HPDE6-E6E7 (cell line): ENCODE measurements at regions not wholly inside any gene's neighbourhood (a gene's known extent, or its start where the extent isn't known, plus 50 kb on each side); places are given as distances from the start of the nearest gene placed in this dataset.

Source experiments
- DNase-seq: peaks from one replicate; pipeline ENCODE4 v3.0.0; 2011; ENCODE audit warnings: missing footprints; ENCODE audit errors: extremely low spot score

DNA sequence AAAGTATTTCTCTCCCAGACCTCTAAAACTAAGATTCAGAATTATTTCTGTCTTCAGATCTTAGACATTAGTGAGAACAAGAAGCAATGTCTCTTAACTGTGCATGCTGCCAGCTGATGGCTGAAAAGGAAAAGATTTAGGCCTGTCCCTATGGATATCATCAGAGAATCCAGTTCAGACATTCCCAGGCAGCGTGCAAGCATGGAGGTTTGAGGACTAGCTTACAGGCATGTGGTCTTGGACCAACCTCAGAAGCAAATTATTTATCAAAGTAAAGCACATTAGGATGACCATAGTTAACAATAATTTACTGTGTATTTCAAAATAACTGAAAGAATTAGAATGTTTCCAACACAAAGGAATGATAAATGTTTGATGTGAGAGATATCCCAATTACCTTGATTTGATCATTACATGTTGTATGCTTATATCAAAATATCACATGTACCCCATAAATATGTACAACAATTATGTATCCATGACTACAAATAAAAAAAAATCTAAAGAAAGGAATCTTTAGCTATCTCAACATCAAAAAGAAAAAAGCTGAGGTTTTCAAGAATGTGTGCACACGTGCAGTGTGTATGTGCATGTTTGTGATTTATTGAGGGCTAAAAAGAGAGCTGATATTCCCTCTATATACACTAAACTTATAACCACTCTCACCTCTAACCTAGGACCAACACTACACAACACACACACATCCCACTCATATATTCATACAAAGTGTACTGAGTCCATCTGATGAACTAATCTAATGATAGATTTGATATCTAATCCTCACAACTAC lies 108.9 kb upstream of the THBS1 start:
- DNase-seq = no peak

DNA sequence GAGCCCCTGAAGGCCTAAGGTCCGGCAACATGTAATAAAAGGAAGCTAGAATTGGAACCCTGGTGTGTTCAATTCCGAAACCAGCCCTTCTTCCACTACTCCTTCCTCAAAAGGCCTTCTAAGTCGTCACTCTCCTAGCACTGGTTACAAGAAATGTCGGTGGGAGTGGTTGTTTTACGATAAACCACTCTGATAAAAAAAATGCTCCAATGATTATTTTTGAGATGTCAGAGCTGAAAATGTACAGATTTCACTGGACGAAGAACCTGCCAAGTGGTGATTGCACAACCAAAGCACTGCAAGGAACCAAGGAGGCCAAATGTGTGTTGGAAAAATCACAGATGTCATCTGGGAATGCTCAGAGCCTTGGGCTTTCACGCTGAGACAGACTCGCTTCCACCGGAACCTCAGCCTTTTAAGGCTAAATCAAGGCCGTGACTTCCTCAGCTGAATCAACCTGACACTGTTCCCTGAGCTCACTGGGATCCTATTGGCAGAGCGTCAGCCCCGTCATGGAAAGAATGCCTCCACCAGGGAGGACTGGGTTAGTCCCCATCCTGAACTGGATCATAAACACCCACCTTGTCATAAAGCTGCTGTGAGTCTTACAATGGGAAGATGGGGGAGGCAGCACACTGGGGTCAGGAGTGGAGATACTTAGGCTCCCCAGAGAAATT lies 108.1 kb upstream of the THBS1 start:
- no peak for DNase-seq

DNA sequence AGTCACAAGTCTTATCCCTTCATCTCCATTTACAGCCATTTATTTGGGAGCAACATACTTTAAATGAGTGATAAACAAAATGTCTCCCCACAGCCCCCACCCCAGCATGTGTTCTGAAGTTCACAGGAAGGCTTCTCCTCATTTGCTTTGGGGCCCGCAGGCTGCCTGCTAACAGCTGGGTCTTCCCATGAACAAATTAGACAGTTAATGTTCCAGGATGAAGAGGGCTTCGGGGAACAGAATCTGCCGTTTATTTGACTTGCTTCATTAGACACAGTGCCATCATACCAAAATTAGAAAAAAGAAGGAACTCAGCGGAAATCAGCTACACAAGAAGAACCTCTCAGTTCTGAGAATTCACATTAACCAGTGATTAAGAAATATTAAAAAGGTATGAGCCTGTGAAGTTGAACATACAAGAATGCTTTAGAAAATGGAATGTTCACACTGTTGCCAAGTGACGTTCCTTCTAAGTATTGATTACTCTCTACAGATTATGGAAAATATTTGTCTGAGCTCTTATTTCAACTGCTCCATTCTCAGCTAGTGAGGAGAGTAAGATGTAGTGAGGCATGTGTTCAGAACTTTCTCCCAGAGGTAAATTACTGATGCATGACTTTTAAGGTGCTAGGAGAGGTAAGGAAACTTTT lies 107.5 kb upstream of the THBS1 start:
- no peak for DNase-seq

DNA sequence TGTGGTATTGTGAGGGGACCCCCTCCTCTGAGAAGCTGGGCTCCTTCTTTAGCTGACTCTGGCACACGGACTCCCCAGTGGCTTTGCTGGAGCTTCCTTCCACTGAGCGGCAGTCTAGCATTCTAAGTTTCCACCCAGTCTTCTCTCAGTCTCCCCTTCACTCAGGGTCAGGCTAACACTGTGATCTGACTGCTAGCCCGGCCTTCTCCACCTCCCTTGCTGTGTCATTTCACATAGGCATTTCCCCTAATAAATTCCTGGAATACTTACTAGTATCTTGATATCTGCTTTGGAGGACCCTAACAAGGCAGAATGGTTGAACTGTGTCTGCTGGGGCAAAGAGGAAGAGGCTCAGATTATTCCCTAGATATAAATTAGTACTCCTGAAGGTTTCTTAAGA lies 106.2 kb upstream of the THBS1 start:
- DNase-seq = no peak

DNA sequence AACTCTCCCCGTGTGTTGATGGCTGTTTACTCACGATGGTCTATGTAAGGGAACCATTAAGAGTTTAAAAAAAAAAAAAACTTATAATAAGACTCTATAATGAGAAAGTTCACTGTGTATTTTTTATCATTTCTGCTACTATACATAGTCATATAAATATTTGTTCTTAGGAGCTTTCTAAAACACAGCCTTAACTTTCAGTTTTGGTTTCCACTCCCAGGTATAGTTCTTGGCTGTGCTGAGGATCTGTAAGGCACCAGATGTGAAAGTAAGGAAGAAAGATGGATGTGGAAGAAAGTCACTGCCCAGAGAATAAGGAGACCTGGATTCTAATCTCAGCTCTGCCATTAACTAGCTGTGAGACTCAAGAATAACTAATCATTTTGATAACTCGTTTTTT lies 101.9 kb upstream of the THBS1 start:
- no peak for DNase-seq

DNA sequence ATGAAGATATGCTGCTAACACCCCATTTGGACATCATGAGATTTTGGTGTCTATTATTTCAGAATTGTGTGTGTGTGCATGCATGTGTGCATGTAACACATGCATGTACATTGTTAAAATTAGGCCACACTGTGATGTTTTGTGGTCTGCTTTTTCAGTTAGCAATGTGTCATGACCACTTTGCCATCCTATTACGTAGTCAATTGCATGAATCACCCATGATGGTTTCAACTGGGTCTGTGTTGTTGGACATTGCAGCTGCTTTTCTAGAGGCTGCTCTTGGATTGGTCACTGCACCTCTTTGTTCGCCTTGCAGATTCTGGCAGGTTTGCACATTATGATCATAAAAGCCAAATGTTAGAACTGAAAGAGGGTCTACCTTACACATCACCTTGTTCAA lies 101.0 kb upstream of the THBS1 start:
- DNase-seq = no peak

DNA sequence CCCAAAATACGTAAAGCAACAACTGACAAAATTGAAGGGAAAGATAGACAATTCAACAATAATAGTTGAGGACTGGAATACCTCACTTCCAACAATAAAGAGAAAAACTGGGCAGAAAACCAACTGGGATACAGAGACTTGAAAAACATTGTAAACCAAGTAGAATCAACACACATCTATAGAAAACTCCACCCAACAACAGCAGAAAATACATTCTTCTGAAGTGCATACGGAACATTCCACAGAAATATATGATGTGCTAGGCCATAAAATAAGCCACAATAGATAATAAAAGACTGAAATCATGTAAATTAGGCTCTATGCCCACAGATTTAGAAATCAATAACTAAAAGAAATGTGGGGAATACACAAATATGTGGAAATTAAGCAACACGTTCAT lies 98.4 kb upstream of the THBS1 start:
- no peak for DNase-seq

DNA sequence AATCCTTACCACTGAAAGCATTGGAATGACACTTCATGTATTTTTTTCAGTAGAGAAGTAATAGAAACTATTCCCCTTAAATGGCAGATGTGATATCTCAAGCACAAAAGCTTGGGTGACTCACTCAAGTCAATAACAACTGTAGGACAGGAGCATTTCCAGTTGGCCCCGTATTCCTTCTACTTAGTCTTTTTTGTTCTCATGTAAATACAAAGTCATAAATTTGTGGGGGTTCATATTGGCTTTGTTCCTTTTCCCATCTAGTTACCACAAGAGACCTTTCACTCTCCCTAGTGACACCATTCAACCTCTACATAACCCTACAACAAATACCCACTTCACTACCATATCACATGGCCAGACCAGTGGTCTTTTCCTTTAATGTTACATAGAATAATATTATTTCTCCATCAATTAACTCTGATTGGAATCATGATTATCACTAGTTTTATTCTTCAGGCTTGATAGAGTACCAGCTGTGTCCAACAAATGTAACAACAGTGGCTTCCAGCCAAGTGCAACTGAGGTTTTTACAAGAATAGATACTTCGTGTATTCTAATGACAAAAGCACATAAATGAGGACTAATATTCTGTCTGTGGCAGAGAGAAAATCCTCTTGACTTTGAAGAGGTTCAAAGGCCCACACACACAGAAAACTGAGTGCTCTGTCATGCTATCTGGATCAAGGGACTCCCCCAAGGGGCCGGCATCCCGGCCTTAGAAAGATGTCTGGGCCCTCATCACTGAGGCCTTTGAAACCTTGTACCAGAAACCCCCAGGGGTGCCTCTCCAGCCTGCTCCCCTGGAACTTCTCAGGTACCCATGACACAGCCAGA lies 94.0 kb upstream of the THBS1 start:
- no peak for DNase-seq

DNA sequence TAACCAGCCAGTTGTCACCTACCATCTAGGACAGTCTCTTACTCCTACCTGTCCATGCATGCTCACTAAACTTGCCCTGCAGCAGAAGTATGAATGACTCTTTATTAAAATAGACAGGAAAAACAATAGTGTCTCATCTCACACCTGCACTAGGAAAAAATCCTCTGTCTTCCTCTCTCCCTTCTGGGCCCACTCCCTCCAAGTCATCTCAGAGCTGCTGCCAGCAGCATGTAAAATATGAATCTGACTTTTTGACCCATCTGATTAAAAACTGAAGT lies 93.5 kb upstream of the THBS1 start:
- DNase-seq = no peak

DNA sequence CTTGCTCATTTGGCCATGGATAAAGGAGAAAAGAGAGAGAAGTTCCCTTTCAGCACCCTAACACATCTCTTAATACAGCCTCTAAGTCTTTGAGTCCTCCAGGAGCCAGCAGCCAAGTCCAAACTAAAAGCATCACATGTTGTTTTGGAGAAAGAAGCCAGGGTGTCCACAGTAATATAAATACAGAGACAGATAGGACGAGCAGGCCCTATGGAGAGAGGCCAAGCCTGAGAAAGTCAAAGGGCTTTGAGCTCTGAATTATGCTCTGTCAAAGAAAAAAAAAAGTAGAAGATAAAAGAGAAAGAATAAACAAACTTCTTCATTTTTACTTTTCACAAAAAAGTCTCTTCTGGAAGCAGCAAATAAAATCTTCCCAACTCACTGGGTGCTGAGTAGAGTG lies 92.4 kb upstream of the THBS1 start:
- DNase-seq = no peak

DNA sequence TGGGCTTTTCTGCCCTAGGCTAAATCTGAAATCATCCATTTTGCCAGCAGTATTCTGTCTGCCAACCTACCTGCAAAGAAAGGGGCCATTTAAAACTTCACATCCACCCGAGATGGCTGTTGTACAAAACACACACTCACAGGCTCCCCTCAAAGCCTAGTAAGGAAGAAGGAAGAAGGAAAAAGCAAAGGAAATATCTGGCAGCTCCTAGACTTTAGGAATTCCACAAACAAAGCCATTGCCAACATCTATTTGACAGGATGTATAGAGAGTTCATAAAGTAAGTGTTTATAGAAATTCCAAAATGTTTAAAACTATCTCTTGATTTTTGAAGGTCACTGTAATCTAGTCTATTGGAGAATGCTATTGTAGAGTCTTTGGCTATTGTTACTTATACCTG lies 91.9 kb upstream of the THBS1 start:
- DNase-seq = no peak

DNA sequence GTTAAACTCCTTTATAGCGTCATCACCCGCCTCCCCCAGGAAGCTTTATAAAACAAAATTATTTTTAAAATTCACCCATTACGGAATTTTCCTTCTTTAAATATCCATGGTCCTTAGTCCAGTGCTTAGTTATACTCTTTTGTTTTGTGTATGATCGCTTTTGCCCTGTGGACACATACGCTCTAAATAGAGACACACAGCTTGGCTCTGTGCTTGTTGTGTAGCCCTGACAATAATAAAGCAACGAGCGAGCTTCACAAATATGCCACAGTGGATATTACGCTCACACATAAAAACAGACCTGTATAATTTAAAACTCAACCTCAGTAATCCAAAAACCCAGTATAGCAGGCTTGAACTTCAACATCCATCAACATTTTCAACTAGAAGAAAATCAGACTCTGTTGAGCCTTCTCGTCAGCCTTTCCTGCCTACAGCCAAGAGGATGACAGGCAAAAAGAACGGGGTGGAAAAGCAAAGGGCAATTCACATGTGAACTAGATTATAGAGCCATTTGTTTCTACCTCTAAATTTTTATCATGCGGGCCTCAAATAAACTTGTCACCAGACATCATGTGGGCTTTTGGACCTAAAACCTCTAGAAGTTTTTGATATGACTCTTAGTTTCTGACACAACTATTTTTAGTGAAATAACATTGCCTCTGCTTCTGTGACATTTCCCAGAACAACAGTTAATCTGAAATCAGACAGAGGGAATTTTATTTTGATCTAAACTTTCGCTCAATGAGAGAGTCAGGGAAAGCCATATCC lies 89.6 kb upstream of the THBS1 start:
- DNase-seq = no peak

DNA sequence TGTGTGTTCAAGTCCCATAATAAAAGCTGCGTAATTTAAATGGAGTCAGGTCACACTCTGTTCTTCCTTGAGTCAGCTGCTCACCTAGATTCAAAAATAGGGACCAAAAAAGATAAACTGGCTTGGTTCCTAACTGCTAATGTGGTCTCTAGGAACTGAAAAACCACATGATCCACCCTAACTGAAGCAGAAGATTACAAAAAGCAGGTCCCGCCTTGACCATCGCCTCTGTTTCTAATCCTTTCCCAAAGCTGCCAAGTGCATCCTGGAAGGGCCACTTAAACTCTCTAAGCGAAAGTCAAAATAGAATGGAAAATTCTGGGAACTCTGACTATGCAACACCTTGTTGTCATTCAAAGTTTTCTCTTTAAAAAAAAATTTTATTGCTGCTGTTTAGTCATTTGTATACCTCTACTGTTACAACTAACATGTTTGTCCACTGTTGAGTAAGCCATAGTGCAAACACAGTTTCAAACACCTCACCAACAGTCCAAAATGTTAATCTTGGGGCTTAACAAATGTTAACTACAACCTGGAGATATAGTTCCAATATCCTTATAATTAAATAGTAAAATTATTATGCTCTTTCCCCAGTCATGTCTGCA lies 88.9 kb upstream of the THBS1 start:
- DNase-seq = no peak

DNA sequence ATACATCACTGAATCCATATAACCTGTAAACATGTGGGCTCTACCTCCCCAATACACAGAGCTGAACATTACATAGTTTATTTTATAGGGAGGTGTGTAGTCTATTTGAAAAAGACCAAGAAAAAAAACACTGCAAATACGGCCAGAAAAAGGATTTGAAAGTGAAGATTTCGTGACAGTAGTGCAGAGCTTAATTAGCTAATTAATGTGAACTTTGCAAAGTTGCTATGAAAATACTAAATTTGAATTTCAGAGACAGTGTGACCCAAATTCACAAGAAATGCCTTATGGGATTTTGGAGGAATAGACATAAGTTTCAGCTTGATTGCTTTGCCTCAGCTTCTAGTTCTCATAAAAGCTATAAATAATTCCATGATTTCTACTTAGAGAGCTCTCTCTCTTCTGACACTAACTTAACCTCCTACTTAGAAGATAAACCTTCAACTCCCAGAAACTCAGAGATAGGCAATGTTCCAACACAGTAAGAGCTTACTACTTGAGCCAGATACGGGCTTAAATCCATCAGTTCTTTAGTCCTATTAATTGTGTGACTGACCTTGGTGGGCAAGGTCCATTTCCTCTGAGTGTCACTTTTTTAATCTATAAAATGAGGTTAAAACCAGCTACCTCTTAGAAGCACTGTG lies 87.3 kb upstream of the THBS1 start:
- DNase-seq = no peak

DNA sequence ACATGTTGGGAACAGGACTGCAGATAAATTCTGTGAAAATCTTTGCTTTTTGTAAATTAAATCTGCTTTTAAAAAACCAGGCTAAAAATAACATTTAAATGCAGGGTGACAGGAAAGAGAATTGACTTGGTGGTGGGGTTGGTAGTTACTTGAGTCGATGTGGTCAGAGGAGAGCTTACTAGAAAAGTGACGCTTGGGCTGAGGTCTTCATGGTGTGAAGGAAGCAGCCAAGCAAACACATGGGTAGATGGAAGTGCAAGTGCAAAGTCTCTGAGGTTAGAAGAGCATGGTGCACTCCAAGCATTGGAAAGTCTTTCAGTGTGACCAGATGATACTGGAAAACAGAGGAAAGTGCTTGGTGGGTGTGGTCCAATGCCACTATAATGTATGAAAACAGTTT lies 86.4 kb upstream of the THBS1 start:
- no peak for DNase-seq

DNA sequence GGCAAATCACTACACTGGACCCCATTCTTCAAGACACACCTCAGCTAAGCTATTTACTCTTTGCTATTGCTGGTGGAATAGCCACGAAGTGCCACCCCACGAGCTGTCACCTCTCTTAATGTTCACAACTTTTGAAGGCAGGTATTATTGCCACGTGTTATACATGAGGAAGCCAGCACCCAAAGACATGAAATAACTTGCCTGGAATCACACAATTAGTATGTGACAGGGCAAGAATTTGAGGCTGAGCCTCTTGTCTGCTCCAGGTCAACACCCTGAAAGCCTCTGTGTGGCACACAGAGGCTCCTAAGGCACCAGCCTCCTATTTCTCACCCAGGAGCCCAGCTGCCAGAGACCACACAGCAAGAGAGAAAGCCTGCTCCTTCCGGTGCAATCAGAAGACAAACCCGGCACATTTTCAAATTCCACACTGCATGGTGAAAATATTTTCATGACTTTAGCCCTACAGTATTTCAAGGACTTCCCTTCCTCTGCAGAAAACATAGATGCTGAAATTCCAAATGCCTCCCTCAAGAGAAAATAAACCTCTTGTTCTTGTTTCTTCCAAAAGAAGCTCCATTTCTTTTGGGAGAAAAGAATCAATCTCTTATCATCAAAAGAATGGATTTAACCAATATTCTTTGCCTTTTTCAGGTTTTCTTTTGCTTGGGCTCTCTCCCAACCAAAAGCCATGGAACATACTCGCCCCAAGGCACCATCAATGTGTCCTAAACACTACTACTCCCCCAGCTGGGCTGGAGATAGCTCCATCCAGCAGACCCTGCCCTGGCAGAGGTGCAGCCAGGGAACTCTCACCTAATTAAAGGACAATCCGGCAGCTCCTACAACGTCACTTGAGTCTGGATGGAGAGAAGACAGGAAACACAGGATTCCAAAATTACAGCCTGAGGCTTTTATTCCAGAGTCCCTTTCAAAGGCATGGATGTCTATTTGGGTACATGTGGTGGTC lies 84.7 kb upstream of the THBS1 start:
- peak; percentile 31 for DNase-seq

DNA sequence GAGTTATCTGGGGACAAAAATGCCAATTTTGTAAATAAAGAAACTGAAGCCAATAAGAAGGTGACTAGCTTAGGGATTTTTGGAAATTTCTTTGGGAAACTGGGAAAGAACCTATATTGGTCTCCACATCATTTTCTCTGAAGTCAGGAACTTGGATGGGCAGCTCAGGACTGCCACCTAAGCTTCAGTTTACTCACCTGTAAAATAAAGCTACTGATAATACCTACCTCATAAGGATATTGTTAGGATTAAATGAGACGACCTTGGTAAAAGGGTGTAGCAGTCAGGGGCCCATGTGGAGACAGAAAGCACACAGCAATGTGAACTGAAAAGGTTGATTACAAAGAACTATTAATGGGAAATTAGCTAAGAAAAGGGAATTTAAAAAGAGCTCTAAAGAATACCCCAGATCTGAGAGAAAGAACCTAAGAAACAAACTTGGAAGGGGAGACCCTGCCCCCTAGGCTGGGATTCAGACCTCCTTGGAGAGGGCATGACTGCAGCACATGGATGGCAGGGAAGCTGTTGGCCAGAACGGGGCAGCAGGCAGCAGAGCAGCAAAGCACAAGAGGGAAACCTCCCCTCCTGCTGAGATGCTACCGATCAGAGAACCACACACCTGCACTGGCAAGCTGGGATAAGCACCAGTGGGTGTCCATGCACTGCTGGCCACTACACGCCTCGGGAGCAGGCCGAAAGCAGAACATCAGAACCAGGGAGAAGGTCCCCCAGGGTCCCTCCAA lies 83.7 kb upstream of the THBS1 start:
- no peak for DNase-seq

DNA sequence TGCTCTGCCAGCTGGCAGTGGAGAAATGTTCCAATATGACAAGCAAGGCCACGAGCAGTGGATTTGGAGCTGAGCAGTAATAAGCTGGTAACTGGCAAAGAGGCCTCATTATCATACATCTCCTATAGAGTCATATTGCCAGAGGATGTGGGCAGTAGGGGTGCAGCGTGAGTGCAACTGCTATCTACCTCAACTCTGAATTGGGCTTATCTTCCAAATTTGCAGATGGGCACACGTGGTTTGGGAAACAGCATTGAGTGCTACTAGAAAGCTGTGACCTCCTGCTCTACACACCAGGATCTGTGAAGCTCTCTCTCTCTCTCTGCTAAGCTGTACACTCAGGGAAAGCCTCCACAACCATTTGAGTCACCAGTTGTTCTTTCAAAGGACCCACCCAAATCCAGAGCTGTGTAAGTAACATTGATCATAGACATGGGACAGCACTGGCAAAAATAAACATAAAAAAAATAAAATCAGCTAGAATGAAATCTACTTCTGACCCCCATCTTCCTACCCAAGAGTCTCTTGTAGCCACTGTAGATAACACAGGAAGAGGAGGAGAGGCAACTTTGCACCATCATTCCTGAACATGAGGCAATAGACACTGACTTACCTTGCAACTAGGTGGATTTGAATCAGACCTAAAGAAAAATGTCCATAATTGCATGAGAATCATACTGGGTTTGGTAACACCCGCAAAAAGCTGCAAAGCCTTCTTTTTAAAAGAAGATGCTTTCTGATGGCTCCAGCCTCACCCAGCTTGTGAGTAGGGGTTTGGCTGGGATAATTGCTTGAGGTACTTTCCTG lies 82.9 kb upstream of the THBS1 start:
- no peak for DNase-seq
